Astrocyte (in vitro differentiated cells and primary cell): ENCODE measurements at regions not wholly inside any gene's neighbourhood (a gene's known extent, or its start where the extent isn't known, plus 50 kb on each side); places are given as distances from the start of the nearest gene placed in this dataset.

ENCODE experiments used
- DNase-seq: peaks from one replicate; pipeline ENCODE4 v3.0.0-alpha.2; 2010; ENCODE audit warnings: low read depth
- FAIRE-seq: peaks from 2 replicates; lab custom pipeline; 2011; peaks lifted over from hg19 to GRCh38; lab: Jason Lieb, UNC
- H2AFZ ChIP-seq: 2 replicates; pipeline ENCODE4 v1.6.0; 2012; ENCODE audit warnings: low read depth, low read length, inconsistent platforms
- H3K27ac ChIP-seq: 2 replicates; pipeline ENCODE4 v1.5.1; 2011; ENCODE audit warnings: low read depth, low read length, inconsistent platforms
- H3K27me3 ChIP-seq: 2 replicates; pipeline ENCODE4 v1.6.0; 2011; ENCODE audit warnings: low read length, inconsistent platforms; ENCODE audit not compliant: insufficient read depth
- H3K36me3 ChIP-seq: 2 replicates; pipeline ENCODE4 v1.5.1; 2011; ENCODE audit warnings: low read length, inconsistent platforms; ENCODE audit not compliant: insufficient read depth
- H3K4me1 ChIP-seq: 2 replicates; pipeline ENCODE4 v1.5.1; 2011; ENCODE audit warnings: low read length, inconsistent platforms; ENCODE audit not compliant: insufficient read depth
- H3K4me2 ChIP-seq: 2 replicates; pipeline ENCODE4 v1.6.0; 2012; ENCODE audit warnings: low read length, inconsistent platforms
- H3K4me3 ChIP-seq: 2 replicates; pipeline ENCODE4 v1.5.1; 2011; ENCODE audit warnings: low read depth, mild to moderate bottlenecking, low read length, inconsistent platforms; ENCODE audit not compliant: insufficient read depth
- H3K79me2 ChIP-seq: 2 replicates; pipeline ENCODE4 v1.6.0; 2012; ENCODE audit warnings: mild to moderate bottlenecking, low read length, inconsistent platforms; ENCODE audit not compliant: insufficient read depth
- H3K9ac ChIP-seq: 2 replicates; pipeline ENCODE4 v1.6.0; 2012; ENCODE audit warnings: mild to moderate bottlenecking, low read length, inconsistent platforms
- H3K9me3 ChIP-seq: 2 replicates; pipeline ENCODE4 v1.5.1; 2012; ENCODE audit warnings: low read depth, mild to moderate bottlenecking, low read length, inconsistent platforms; ENCODE audit not compliant: insufficient read depth
- H4K20me1 ChIP-seq: 2 replicates; pipeline ENCODE4 v1.6.0; 2012; ENCODE audit warnings: low read length, inconsistent platforms; ENCODE audit not compliant: insufficient read depth
- H3K27ac Mint-ChIP-seq: one replicate; pipeline ENCODE4 v1.8.0; 2021; ENCODE audit warnings: mild to moderate bottlenecking, mixed read lengths; ENCODE audit not compliant: unreplicated experiment
- H3K27me3 Mint-ChIP-seq: one replicate; pipeline ENCODE4 v1.8.0; 2021; ENCODE audit warnings: low read depth, mixed read lengths; ENCODE audit not compliant: unreplicated experiment
- H3K36me3 Mint-ChIP-seq: one replicate; pipeline ENCODE4 v1.8.0; 2021; ENCODE audit warnings: low read depth, mixed read lengths; ENCODE audit not compliant: unreplicated experiment
- H3K4me1 Mint-ChIP-seq: one replicate; pipeline ENCODE4 v1.8.0; 2021; ENCODE audit warnings: low read depth, mixed read lengths; ENCODE audit not compliant: unreplicated experiment
- H3K4me3 Mint-ChIP-seq: one replicate; pipeline ENCODE4 v1.8.0; 2021; ENCODE audit warnings: mild to moderate bottlenecking, moderate library complexity, mixed read lengths; ENCODE audit not compliant: unreplicated experiment
- H3K9me3 Mint-ChIP-seq: one replicate; pipeline ENCODE4 v1.8.0; 2021; ENCODE audit warnings: mild to moderate bottlenecking, mixed read lengths; ENCODE audit not compliant: unreplicated experiment
- CTCF ChIP-seq: IDR thresholded peaks from 2 replicates; pipeline ENCODE4 v1.5.1; 2011; ENCODE audit warnings: low read depth, mild to moderate bottlenecking, inconsistent platforms, low read length, moderate library complexity; ENCODE audit not compliant: insufficient read depth
- EZH2 ChIP-seq: IDR thresholded peaks from 2 replicates; pipeline ENCODE4 v1.6.1; 2012; ENCODE audit warnings: mild to moderate bottlenecking, low read length, inconsistent platforms; ENCODE audit not compliant: insufficient read depth

GRCh38 chr3:56929809-56930615 lies 128.3 kb upstream of the ARHGEF3 start:
- no peak for TF ChIP-seq CTCF
- TF ChIP-seq EZH2 = no peak
- H3K4me1 ChIP-seq = peaks cover 30% of the 10 kb centered on the region
- H3K36me3 ChIP-seq = no peaks in the 10 kb centered on the region
- Mint-ChIP-seq H3K27ac (no peak overlapping the region), H3K4me1 (peaks cover 43% of the 10 kb centered on the region), H3K9me3 (peaks cover 5% of the 10 kb centered on the region), H3K27me3 (no peaks in the 10 kb centered on the region), H3K4me3 (no peak overlapping the region), H3K36me3 (peaks cover 1% of the 10 kb centered on the region)
- no peak overlapping the region for H3K4me2 ChIP-seq
- H3K27me3 ChIP-seq = no peaks in the 10 kb centered on the region
- FAIRE-seq (no peak), DNase-seq (no peak)
- H3K4me3 ChIP-seq = no peak overlapping the region
- peaks cover 4% of the 10 kb centered on the region for H3K9me3 ChIP-seq
- no peak overlapping the region for H2AFZ ChIP-seq
- H4K20me1 ChIP-seq = peaks cover 3% of the 10 kb centered on the region
- no peak overlapping the region for H3K9ac ChIP-seq
- no peak overlapping the region for H3K27ac ChIP-seq
- H3K79me2 ChIP-seq = no peaks in the 10 kb centered on the region

- DNase-seq (peak; percentile 43), FAIRE-seq (no peak)
- no peaks in the 10 kb centered on the region for H3K36me3 Mint-ChIP-seq
- TF ChIP-seq EZH2 = no peak
- no peak for TF ChIP-seq CTCF
- no peak overlapping the region for H3K9ac ChIP-seq
- H3K27me3 Mint-ChIP-seq = no peaks in the 10 kb centered on the region
- H3K27ac Mint-ChIP-seq = peak overlapping the region; percentile 48
- H3K4me3 ChIP-seq = no peak overlapping the region
- H3K27me3 ChIP-seq = no peaks in the 10 kb centered on the region
- H2AFZ ChIP-seq = peak overlapping the region; percentile 7
- H3K27ac ChIP-seq = no peak overlapping the region
- H3K4me2 ChIP-seq = peak overlapping the region; percentile 34
- H3K9me3 Mint-ChIP-seq = no peaks in the 10 kb centered on the region
- H4K20me1 ChIP-seq = peaks cover 3% of the 10 kb centered on the region
- no peaks in the 10 kb centered on the region for H3K36me3 ChIP-seq
- peaks cover 35% of the 10 kb centered on the region for H3K4me1 ChIP-seq
- H3K9me3 ChIP-seq = no peaks in the 10 kb centered on the region
- peak overlapping the region; percentile 52 for H3K4me3 Mint-ChIP-seq
- peaks cover 49% of the 10 kb centered on the region for H3K4me1 Mint-ChIP-seq
- no peaks in the 10 kb centered on the region for H3K79me2 ChIP-seq
These were observed 126.8 kb upstream of the ARHGEF3 start for GRCh38 chr3:56928379-56929068.

GRCh38 chr3:56927855-56928254 lies 126.1 kb upstream of the ARHGEF3 start:
- no peaks in the 10 kb centered on the region for H3K79me2 ChIP-seq
- H3K27ac Mint-ChIP-seq = no peak overlapping the region
- peaks cover 51% of the 10 kb centered on the region for H3K4me1 Mint-ChIP-seq
- H3K27me3 ChIP-seq = no peaks in the 10 kb centered on the region
- no peaks in the 10 kb centered on the region for H3K9me3 Mint-ChIP-seq
- no peak overlapping the region for H3K4me3 Mint-ChIP-seq
- no peak overlapping the region for H3K4me3 ChIP-seq
- H4K20me1 ChIP-seq = peaks cover 3% of the 10 kb centered on the region
- no peaks in the 10 kb centered on the region for H3K36me3 ChIP-seq
- H3K27ac ChIP-seq = no peak overlapping the region
- TF ChIP-seq EZH2 (no peak), CTCF (no peak)
- no peak overlapping the region for H3K9ac ChIP-seq
- no peak for DNase-seq
- H3K27me3 Mint-ChIP-seq = no peaks in the 10 kb centered on the region
- peaks cover 36% of the 10 kb centered on the region for H3K4me1 ChIP-seq
- H3K36me3 Mint-ChIP-seq = no peaks in the 10 kb centered on the region
- no peak overlapping the region for H2AFZ ChIP-seq
- H3K9me3 ChIP-seq = no peaks in the 10 kb centered on the region
- FAIRE-seq = no peak
- no peak overlapping the region for H3K4me2 ChIP-seq
